ENCODE measurements at regions not wholly inside any gene's neighbourhood (a gene's known extent, or its start where the extent isn't known, plus 50 kb on each side); places are given as distances from the start of the nearest gene placed in this dataset.

GRCh38 chr11:41533761-41534160 lies 74.3 kb upstream of the LRRC4C start (continued):
- TF ChIP-seq ESRRA (CRISPR knock-in tag; IDR thresholded peaks at IDR 0.05; ENCODE audit: low read depth) (no peak), SRF (IDR thresholded peaks at IDR 0.05; ENCODE audit: low read depth, low read length) (no peak)

- H3K79me2 ChIP-seq (ENCODE audit: insufficient read depth, low read length), result no peaks in the 10 kb centered on the region
- intact Hi-C loops (cut with micrococcal nuclease; ENCODE audit: unreplicated experiment), result no loop called here
- no TSS peak for BruUV-seq (replicated peaks)
- H3K9me3 ChIP-seq (ENCODE audit: low read length), result peaks cover 77% of the 10 kb centered on the region
- H3K36me3 ChIP-seq (replicated peaks in 1 of 2; ENCODE audit: control insufficient read depth in 1 of 2, insufficient read depth in 2 of 2, low read length in 2 of 2), result no peaks in the 10 kb centered on the region
- no peak overlapping the region for H3K4me3 ChIP-seq (replicated peaks in 1 of 3; ENCODE audit: insufficient read depth in 1 of 3, low read depth in 2 of 3, low read length in 3 of 3)
- H3K9ac ChIP-seq (ENCODE audit: insufficient read depth, low read depth, low read length), result no peak overlapping the region
- ATAC-seq (no peak), DNase-seq (ENCODE audit: low spot score) (no peak), FAIRE-seq (no peak)
- H3K27me3 ChIP-seq (ENCODE audit: control insufficient read depth in 1 of 2, insufficient read depth in 2 of 2, low read length in 2 of 2), result no peaks in the 10 kb centered on the region
- no peak overlapping the region for H3K27ac ChIP-seq (ENCODE audit: extremely low read length, insufficient read depth, low read length)
- TF ChIP-seq CHD2 (IDR thresholded peaks at IDR 0.05; ENCODE audit: low read depth, low read length) (no peak), HDAC1 (CRISPR knock-in tag; IDR thresholded peaks at IDR 0.05) (no peak), ZBTB14 (CRISPR knock-in tag; IDR thresholded peaks at IDR 0.05) (no peak), ZNF263 (CRISPR knock-in tag; IDR thresholded peaks at IDR 0.05) (no peak)
- CTCF ChIA-PET (ENCODE audit: low intra/inter-chr PET ratio, low total read pairs), result no interaction called here
- WGBS (ENCODE audit: low lambda C conversion rate), result 2% methylated on average over 4 of the region's 4 CpGs
- no peak overlapping the region for H2AFZ ChIP-seq (ENCODE audit: low read length)
- no peak overlapping the region for H3K4me2 ChIP-seq (ENCODE audit: low read depth, low read length)
- H3K4me1 ChIP-seq (ENCODE audit: insufficient read depth, low read length), result no peaks in the 10 kb centered on the region
- no peaks in the 10 kb centered on the region for H4K20me1 ChIP-seq (ENCODE audit: insufficient read depth, low read length)
- in situ Hi-C loops (cut with HindIII; ENCODE audit: extremely low pct_ligation_motif_present, low pct_unique_long_range_greater_than_20kb), result no loop called here
- POLR2A ChIA-PET, result no interaction called here
Observed at GRCh38 chr11:41534391-41534790, 74.9 kb upstream of the LRRC4C start.

- Histone ChIP-seq H3K27ac (ENCODE audit: extremely low read length, insufficient read depth, low read length) (no peak overlapping the region), H2AFZ (ENCODE audit: low read length) (no peak overlapping the region), H3K4me1 (ENCODE audit: insufficient read depth, low read length) (no peaks in the 10 kb centered on the region), H3K4me2 (ENCODE audit: low read depth, low read length) (no peak overlapping the region), H3K9me3 (ENCODE audit: low read length) (peaks cover 77% of the 10 kb centered on the region), H3K79me2 (ENCODE audit: insufficient read depth, low read length) (no peaks in the 10 kb centered on the region), H3K27me3 (ENCODE audit: control insufficient read depth in 1 of 2, insufficient read depth in 2 of 2, low read length in 2 of 2) (no peaks in the 10 kb centered on the region), H3K4me3 (replicated peaks in 1 of 3; ENCODE audit: insufficient read depth in 1 of 3, low read depth in 2 of 3, low read length in 3 of 3) (no peak overlapping the region), H3K36me3 (replicated peaks in 1 of 2; ENCODE audit: control insufficient read depth in 1 of 2, insufficient read depth in 2 of 2, low read length in 2 of 2) (no peaks in the 10 kb centered on the region), H3K9ac (ENCODE audit: insufficient read depth, low read depth, low read length) (no peak overlapping the region), H4K20me1 (ENCODE audit: insufficient read depth, low read length) (no peaks in the 10 kb centered on the region)
- FAIRE-seq, result no peak
- 5% methylated on average over 2 of the region's 2 CpGs for WGBS (ENCODE audit: low lambda C conversion rate)
- ATAC-seq, result no peak
- ChIA-PET POLR2A (no interaction called here), CTCF (ENCODE audit: low intra/inter-chr PET ratio, low total read pairs) (no interaction called here)
- in situ Hi-C loops (cut with HindIII; ENCODE audit: extremely low pct_ligation_motif_present, low pct_unique_long_range_greater_than_20kb), result no loop called here
- intact Hi-C loops (cut with micrococcal nuclease; ENCODE audit: unreplicated experiment), result no loop called here
- DNase-seq (ENCODE audit: low spot score), result no peak
- no TSS peak for BruUV-seq (replicated peaks)
- TF ChIP-seq ZNF142 (CRISPR knock-in tag; IDR thresholded peaks at IDR 0.05) (no peak), TFE3 (CRISPR knock-in tag; IDR thresholded peaks at IDR 0.05) (no peak), IRF1 (CRISPR knock-in tag; IDR thresholded peaks at IDR 0.05; ENCODE audit: low read depth) (no peak)
Observed at GRCh38 chr11:41534861-41535260, 75.4 kb upstream of the LRRC4C start.
